ENCODE measurements at regions not wholly inside any gene's neighbourhood (a gene's known extent, or its start where the extent isn't known, plus 50 kb on each side); places are given as distances from the start of the nearest gene placed in this dataset.

DNA sequence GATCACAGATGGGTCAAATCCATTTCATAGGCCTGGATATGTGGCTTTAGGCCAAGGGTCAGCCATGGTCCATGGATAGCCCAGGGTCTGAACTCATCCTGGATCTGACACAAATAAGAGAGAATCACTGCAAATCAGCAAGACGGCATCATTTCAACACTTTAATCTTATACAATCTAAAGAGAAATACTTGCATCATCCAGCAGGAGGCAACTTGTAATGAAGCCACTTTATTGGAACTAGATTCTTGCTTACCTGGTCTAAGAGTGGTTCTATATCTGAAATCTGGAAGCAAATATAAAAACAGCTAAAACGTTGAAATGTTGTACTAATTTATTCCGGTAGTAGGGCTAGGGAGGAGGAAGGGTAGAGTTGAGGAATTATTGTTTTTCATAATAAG lies 870.1 kb downstream of the JRKL start:
- TF ChIP-seq, protein P1, sequence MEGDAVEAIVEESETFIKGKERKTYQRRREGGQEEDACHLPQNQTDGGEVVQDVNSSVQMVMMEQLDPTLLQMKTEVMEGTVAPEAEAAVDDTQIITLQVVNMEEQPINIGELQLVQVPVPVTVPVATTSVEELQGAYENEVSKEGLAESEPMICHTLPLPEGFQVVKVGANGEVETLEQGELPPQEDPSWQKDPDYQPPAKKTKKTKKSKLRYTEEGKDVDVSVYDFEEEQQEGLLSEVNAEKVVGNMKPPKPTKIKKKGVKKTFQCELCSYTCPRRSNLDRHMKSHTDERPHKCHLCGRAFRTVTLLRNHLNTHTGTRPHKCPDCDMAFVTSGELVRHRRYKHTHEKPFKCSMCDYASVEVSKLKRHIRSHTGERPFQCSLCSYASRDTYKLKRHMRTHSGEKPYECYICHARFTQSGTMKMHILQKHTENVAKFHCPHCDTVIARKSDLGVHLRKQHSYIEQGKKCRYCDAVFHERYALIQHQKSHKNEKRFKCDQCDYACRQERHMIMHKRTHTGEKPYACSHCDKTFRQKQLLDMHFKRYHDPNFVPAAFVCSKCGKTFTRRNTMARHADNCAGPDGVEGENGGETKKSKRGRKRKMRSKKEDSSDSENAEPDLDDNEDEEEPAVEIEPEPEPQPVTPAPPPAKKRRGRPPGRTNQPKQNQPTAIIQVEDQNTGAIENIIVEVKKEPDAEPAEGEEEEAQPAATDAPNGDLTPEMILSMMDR (conservative IDR thresholded peaks at IDR 0.05; ENCODE audit: low read depth in 2 of 2), result peak in 1 of 2 experiments; percentile 33; a peak in 3 of 4 replicates
- TF ChIP-seq EZH2phosphoT487 (IDR thresholded peaks at IDR 0.05; ENCODE audit: unreplicated experiment), result no peak
- TF ChIP-seq NANOG (IDR thresholded peaks at IDR 0.05; ENCODE audit: borderline replicate concordance), result no peak
- TF ChIP-seq EZH2 (IDR thresholded peaks at IDR 0.05; ENCODE audit: low read depth, unreplicated experiment), result no peak
- TF ChIP-seq JUNB (IDR thresholded peaks at IDR 0.05; ENCODE audit: unreplicated experiment), result no peak
- no peak for TF ChIP-seq POLR2AphosphoS5 (IDR thresholded peaks at IDR 0.05; ENCODE audit: low read depth)
- TF ChIP-seq, protein P2, sequence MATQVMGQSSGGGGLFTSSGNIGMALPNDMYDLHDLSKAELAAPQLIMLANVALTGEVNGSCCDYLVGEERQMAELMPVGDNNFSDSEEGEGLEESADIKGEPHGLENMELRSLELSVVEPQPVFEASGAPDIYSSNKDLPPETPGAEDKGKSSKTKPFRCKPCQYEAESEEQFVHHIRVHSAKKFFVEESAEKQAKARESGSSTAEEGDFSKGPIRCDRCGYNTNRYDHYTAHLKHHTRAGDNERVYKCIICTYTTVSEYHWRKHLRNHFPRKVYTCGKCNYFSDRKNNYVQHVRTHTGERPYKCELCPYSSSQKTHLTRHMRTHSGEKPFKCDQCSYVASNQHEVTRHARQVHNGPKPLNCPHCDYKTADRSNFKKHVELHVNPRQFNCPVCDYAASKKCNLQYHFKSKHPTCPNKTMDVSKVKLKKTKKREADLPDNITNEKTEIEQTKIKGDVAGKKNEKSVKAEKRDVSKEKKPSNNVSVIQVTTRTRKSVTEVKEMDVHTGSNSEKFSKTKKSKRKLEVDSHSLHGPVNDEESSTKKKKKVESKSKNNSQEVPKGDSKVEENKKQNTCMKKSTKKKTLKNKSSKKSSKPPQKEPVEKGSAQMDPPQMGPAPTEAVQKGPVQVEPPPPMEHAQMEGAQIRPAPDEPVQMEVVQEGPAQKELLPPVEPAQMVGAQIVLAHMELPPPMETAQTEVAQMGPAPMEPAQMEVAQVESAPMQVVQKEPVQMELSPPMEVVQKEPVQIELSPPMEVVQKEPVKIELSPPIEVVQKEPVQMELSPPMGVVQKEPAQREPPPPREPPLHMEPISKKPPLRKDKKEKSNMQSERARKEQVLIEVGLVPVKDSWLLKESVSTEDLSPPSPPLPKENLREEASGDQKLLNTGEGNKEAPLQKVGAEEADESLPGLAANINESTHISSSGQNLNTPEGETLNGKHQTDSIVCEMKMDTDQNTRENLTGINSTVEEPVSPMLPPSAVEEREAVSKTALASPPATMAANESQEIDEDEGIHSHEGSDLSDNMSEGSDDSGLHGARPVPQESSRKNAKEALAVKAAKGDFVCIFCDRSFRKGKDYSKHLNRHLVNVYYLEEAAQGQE (IDR thresholded peaks at IDR 0.05; ENCODE audit: unreplicated experiment), result no peak
- TF ChIP-seq CREB1 (CRISPR knock-in tag; IDR thresholded peaks at IDR 0.05; ENCODE audit: low read depth), result no peak
- no peak for TF ChIP-seq ZNF331 (CRISPR knock-in tag; IDR thresholded peaks at IDR 0.05; ENCODE audit: low read depth)

Measured in GM23338 (cell line).